Peyer's patch (tissue), 4 donors: ENCODE measurements at regions not wholly inside any gene's neighbourhood (a gene's known extent, or its start where the extent isn't known, plus 50 kb on each side); places are given as distances from the start of the nearest gene placed in this dataset.

ENCODE experiments used
- CTCF ChIP-seq, 6 experiments: fragments of 450-650 bp in 4 of 6; fragments of 200-600 bp in 2 of 6; sonication (generic) in 1 of 6; IDR thresholded peaks; one replicate each; pipeline ENCODE4 v1.5.1; 2017 to 2019; ENCODE audit warnings: antibody characterized with exemption in 6 of 6, mild to moderate bottlenecking in 3 of 6, moderate library complexity in 1 of 6
- POLR2A ChIP-seq, 2 donors: fragments of 450-650 bp; IDR thresholded peaks; one replicate each; pipeline ENCODE4 v1.5.1; 2017; ENCODE audit warnings: antibody characterized with exemption in 2 of 2, mild to moderate bottlenecking in 2 of 2, moderate library complexity in 2 of 2

- no peak for TF ChIP-seq POLR2A (IDR thresholded peaks at IDR 0.05)
- TF ChIP-seq CTCF (IDR thresholded peaks at IDR 0.05) = no peak
Measured at GRCh38 chr3:135516143-135516542, 449.4 kb upstream of the PPP2R3A start.
